ENCODE measurements at regions not wholly inside any gene's neighbourhood (a gene's known extent, or its start where the extent isn't known, plus 50 kb on each side); places are given as distances from the start of the nearest gene placed in this dataset.
"Not testable (repeated sequence)": the region's sequence is repeated elsewhere in the genome, so short reads cannot be mapped to it uniquely, and the experiment has no call there.

DNA sequence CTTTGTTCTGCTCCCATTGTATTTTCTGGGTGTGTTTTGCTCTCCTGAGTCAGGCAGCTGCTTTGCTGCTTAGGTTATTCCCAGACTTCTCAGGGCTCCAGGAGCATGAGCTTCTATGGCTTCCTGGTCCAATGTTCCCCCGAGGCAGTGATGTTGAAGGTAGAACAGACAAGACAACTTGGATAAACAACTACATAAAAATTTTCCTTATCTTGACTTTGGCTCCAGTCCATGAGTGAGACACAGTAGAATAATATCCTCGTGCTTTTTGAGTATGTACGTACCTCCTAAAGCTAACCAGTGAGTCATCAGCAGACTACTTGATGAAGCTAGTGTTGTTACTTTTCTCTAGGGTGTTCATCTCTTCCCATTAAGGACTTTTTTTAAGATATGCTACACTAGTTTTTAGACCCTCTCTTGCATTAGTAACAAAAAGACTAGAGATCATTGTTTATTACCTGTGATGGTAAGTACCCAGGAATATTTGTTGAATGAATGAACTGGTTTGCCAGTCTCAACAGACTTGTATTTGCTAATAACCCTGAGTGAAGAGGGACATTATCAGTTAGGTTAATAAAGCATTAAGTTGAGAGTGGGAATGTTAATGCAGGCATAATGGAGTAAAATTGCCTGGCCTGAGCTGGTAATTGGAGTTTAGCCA, 131.9 kb downstream of the FHIP1A start:
- TF ChIP-seq, protein P1, sequence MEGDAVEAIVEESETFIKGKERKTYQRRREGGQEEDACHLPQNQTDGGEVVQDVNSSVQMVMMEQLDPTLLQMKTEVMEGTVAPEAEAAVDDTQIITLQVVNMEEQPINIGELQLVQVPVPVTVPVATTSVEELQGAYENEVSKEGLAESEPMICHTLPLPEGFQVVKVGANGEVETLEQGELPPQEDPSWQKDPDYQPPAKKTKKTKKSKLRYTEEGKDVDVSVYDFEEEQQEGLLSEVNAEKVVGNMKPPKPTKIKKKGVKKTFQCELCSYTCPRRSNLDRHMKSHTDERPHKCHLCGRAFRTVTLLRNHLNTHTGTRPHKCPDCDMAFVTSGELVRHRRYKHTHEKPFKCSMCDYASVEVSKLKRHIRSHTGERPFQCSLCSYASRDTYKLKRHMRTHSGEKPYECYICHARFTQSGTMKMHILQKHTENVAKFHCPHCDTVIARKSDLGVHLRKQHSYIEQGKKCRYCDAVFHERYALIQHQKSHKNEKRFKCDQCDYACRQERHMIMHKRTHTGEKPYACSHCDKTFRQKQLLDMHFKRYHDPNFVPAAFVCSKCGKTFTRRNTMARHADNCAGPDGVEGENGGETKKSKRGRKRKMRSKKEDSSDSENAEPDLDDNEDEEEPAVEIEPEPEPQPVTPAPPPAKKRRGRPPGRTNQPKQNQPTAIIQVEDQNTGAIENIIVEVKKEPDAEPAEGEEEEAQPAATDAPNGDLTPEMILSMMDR (IDR thresholded peaks at IDR 0.05; ENCODE audit: borderline replicate concordance, extremely low read depth, low read length, poor library complexity, severe bottlenecking), result no peak
- TF ChIP-seq EZH2 (IDR thresholded peaks at IDR 0.05; ENCODE audit: borderline replicate concordance, low read depth, low read length, severe bottlenecking), result no peak
- Histone ChIP-seq H3K27ac (ENCODE audit: low read length) (no peak overlapping the region), H3K9ac (ENCODE audit: low read depth, low read length) (no peak overlapping the region), H3K9me3 (ENCODE audit: insufficient read depth, low read length, severe bottlenecking) (no peaks in the 10 kb centered on the region), H3K4me2 (ENCODE audit: insufficient read depth, low read length) (no peak overlapping the region), H4K20me1 (ENCODE audit: insufficient read depth, low read length) (no peaks in the 10 kb centered on the region), H3K36me3 (ENCODE audit: insufficient read depth, low read length) (no peaks in the 10 kb centered on the region), H3K79me2 (ENCODE audit: insufficient read depth, low read length) (no peaks in the 10 kb centered on the region), H3K27me3 (ENCODE audit: insufficient read depth, low read length, poor library complexity) (no peaks in the 10 kb centered on the region), H3K4me1 (ENCODE audit: insufficient read depth, low read length) (peaks cover 9% of the 10 kb centered on the region), H2AFZ (ENCODE audit: low read depth, low read length) (no peak overlapping the region), H3K4me3 (ENCODE audit: low read depth in 1 of 2, low read length in 2 of 2) (no peak overlapping the region)
- no peak for ATAC-seq (ENCODE audit: insufficient read depth, low read depth)
- no peak for DNase-seq

DNA sequence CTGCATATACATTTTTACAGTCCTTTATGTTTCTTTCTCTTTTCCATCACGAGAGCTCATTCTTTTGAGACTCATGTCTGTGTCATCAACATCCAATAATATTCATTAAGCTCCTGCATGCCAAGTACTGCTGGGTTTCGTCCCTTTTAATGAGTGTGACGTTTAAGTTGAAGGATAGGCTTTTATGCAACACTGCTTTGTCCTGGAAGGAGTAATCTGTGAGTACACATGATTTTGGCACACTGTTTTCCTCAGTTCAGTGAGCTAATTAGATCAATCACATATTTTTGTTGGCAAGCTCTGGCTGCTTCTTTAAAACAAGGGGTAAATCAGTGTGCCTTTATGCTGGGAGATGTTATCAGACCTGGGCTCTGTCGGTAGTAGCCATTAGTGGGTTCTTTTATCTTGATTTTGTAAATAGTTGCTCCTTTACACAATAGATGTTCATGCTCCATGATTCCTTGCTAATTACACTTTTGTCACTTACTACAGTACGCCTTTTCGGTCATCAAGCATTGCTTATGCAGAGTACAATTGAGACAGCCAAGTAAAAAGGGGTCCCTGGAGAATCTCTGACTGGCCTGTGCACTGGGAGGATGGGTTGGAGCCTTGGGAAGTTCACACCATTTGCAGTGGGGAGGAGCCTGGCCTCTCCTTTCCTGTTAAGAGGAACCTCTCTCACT, 132.6 kb downstream of the FHIP1A start:
- H4K20me1 ChIP-seq (ENCODE audit: insufficient read depth, low read length), result no peaks in the 10 kb centered on the region
- H3K4me1 ChIP-seq (ENCODE audit: insufficient read depth, low read length), result peaks cover 9% of the 10 kb centered on the region
- no peak overlapping the region for H3K27ac ChIP-seq (ENCODE audit: low read length)
- no peak for ATAC-seq (ENCODE audit: insufficient read depth, low read depth)
- no peaks in the 10 kb centered on the region for H3K9me3 ChIP-seq (ENCODE audit: insufficient read depth, low read length, severe bottlenecking)
- DNase-seq, result no peak
- H3K9ac ChIP-seq (ENCODE audit: low read depth, low read length), result no peak overlapping the region
- no peaks in the 10 kb centered on the region for H3K27me3 ChIP-seq (ENCODE audit: insufficient read depth, low read length, poor library complexity)
- TF ChIP-seq, protein P1 (IDR thresholded peaks at IDR 0.05; ENCODE audit: borderline replicate concordance, extremely low read depth, low read length, poor library complexity, severe bottlenecking), result no peak
- no peak for TF ChIP-seq EZH2 (IDR thresholded peaks at IDR 0.05; ENCODE audit: borderline replicate concordance, low read depth, low read length, severe bottlenecking)
- H3K4me2 ChIP-seq (ENCODE audit: insufficient read depth, low read length), result no peak overlapping the region
- H3K4me3 ChIP-seq (ENCODE audit: low read depth in 1 of 2, low read length in 2 of 2), result no peak overlapping the region
- no peak overlapping the region for H2AFZ ChIP-seq (ENCODE audit: low read depth, low read length)
- no peaks in the 10 kb centered on the region for H3K36me3 ChIP-seq (ENCODE audit: insufficient read depth, low read length)
- H3K79me2 ChIP-seq (ENCODE audit: insufficient read depth, low read length), result no peaks in the 10 kb centered on the region

DNA sequence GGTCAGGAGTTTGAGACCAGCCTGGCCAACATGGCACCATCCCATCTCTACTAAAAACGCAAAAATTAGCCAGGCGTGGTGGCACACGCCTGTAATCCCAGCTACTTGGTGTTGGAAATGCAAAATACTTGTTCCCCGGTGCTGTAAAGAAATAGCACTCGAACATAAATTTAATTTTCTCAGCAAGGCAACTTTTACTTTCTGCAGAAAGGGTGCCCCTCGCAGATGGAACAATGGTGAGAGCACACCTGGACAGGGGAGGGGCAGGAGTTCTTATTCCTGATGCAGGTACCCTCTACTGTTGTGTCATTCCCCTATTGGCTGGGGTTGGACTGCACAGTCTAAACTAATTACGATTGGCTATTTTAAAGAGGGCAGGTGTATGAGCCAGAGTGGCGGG, 139.7 kb downstream of the FHIP1A start:
- no peak overlapping the region for H3K9ac ChIP-seq (ENCODE audit: low read depth, low read length)
- no peak overlapping the region for H3K4me2 ChIP-seq (ENCODE audit: insufficient read depth, low read length)
- no peak overlapping the region for H2AFZ ChIP-seq (ENCODE audit: low read depth, low read length)
- ATAC-seq (ENCODE audit: insufficient read depth, low read depth) (no peak), DNase-seq (no peak)
- H4K20me1 ChIP-seq (ENCODE audit: insufficient read depth, low read length), result no peaks in the 10 kb centered on the region
- no peaks in the 10 kb centered on the region for H3K4me1 ChIP-seq (ENCODE audit: insufficient read depth, low read length)
- no peak overlapping the region for H3K27ac ChIP-seq (ENCODE audit: low read length)
- no peaks in the 10 kb centered on the region for H3K79me2 ChIP-seq (ENCODE audit: insufficient read depth, low read length)
- H3K36me3 ChIP-seq (ENCODE audit: insufficient read depth, low read length), result no peaks in the 10 kb centered on the region
- peaks cover 19% of the 10 kb centered on the region for H3K9me3 ChIP-seq (ENCODE audit: insufficient read depth, low read length, severe bottlenecking)
- H3K27me3 ChIP-seq (ENCODE audit: insufficient read depth, low read length, poor library complexity), result no peaks in the 10 kb centered on the region
- no peak overlapping the region for H3K4me3 ChIP-seq (ENCODE audit: low read depth in 1 of 2, low read length in 2 of 2)
- TF ChIP-seq EZH2 (IDR thresholded peaks at IDR 0.05; ENCODE audit: borderline replicate concordance, low read depth, low read length, severe bottlenecking), result no peak
- TF ChIP-seq, protein P1 (IDR thresholded peaks at IDR 0.05; ENCODE audit: borderline replicate concordance, extremely low read depth, low read length, poor library complexity, severe bottlenecking), result no peak

DNA sequence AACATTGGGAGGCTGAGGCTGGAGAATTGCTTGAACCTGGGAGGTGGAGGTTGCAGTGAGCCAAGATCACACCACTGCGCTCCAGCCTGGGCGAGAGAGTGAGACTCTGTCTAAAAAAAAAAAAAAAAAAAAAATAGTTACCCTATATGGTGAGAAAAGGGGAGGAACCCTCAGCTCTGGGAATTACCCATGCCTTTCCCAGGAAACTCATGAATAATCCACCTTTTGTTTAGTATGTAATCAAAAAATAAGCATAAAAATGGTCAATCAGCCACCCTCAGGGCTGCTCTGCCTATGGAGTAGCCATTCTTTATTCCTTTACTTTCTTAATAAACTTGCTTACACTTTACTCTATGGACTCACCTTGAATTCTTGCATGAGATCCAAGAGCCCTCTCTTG, 140.4 kb downstream of the FHIP1A start:
- not testable (repeated sequence) for H4K20me1 ChIP-seq (ENCODE audit: insufficient read depth, low read length); H3K4me2 ChIP-seq (ENCODE audit: insufficient read depth, low read length); H3K27ac ChIP-seq (ENCODE audit: low read length); DNase-seq; H2AFZ ChIP-seq (ENCODE audit: low read depth, low read length); H3K36me3 ChIP-seq (ENCODE audit: insufficient read depth, low read length); H3K4me3 ChIP-seq (ENCODE audit: low read depth in 1 of 2, low read length in 2 of 2); H3K4me1 ChIP-seq (ENCODE audit: insufficient read depth, low read length); H3K79me2 ChIP-seq (ENCODE audit: insufficient read depth, low read length); H3K9ac ChIP-seq (ENCODE audit: low read depth, low read length); H3K27me3 ChIP-seq (ENCODE audit: insufficient read depth, low read length, poor library complexity); ATAC-seq (ENCODE audit: insufficient read depth, low read depth)
- H3K9me3 ChIP-seq (ENCODE audit: insufficient read depth, low read length, severe bottlenecking), result peaks cover 19% of the 10 kb centered on the region
